ENCODE measurements at regions not wholly inside any gene's neighbourhood (a gene's known extent, or its start where the extent isn't known, plus 50 kb on each side); places are given as distances from the start of the nearest gene placed in this dataset.

DNA sequence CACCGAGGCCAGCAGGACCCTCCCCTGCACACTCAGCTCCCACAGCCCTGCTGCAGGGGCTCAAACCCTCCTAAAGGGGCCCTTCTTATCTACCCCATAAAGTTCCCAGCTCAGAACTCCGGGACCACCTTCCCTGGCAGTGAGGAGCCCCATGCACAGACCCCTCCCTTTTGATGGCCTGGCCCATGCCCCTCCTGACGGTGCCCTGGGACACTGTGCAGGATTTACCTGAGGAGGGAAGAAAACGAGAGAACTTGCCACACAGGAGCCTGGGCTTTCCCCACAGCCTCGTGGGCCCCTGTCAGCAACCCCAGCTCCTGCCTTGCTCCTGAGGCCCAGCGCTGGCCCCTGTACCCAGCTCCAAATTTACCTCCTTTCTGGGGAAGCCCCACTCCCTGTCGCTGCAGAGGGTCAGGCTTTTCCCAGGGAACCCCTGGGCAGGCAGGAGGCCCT is 206.3 kb upstream of the SALL3 start:
- TF ChIP-seq SUZ12 (IDR thresholded peaks at IDR 0.05; ENCODE audit: extremely low read depth, insufficient read depth, insufficient read length) (no peak), YY1 (IDR thresholded peaks at IDR 0.05; ENCODE audit: insufficient read depth, insufficient read length) (no peak)
